AG04449 (cell line): ENCODE measurements at regions not wholly inside any gene's neighbourhood (a gene's known extent, or its start where the extent isn't known, plus 50 kb on each side); places are given as distances from the start of the nearest gene placed in this dataset.
"Not testable (repeated sequence)": the region's sequence is repeated elsewhere in the genome, so short reads cannot be mapped to it uniquely, and the experiment has no call there.

ENCODE experiments used
- CTCF ChIA-PET: fragments of 350-600 bp; formaldehyde crosslinking; extraction: SDS; loops from one replicate; lab custom pipeline; 2021; ENCODE audit warnings: antibody characterized with exemption; lab: Yijun Ruan, JAX
- POLR2A ChIA-PET: fragments of 400-600, 350-600 bp; formaldehyde crosslinking; extraction: SDS; loops from one replicate; lab custom pipeline; 2020; ENCODE audit warnings: antibody characterized with exemption, inconsistent platforms; lab: Yijun Ruan, JAX
- DNase-seq: peaks from one replicate; pipeline ENCODE4 v3.0.0-alpha.2; 2010; ENCODE audit warnings: low read depth, low spot score
- H3K4me3 ChIP-seq: 2 replicates; pipeline ENCODE4 v1.5.1; 2011; ENCODE audit warnings: low read depth, mild to moderate bottlenecking, control low read depth, low read length
- CTCF ChIP-seq: IDR thresholded peaks from one replicate; pipeline ENCODE4 v1.5.1; 2011; ENCODE audit warnings: mild to moderate bottlenecking, moderate library complexity, low read length, control low read depth, inconsistent platforms; ENCODE audit not compliant: insufficient read depth; ENCODE audit errors: missing control alignments

GRCh38 chr7:119724041-119724792, 548.8 kb upstream of the KCND2 start:
- H3K4me3 ChIP-seq: no peak overlapping the region
- no peak for TF ChIP-seq CTCF
- ChIA-PET CTCF (no interaction called here), POLR2A (no interaction called here)
- no peak for DNase-seq

- DNase-seq: no peak
- CTCF ChIA-PET: no interaction called here
- TF ChIP-seq CTCF: no peak
- POLR2A ChIA-PET: no interaction called here
- H3K4me3 ChIP-seq: no peak overlapping the region
Measured at GRCh38 chr7:119733127-119733879, 539.7 kb upstream of the KCND2 start.

GRCh38 chr7:119737390-119737789, 535.6 kb upstream of the KCND2 start:
- POLR2A ChIA-PET: no interaction called here
- no peak for TF ChIP-seq CTCF
- CTCF ChIA-PET: no interaction called here
- no peak overlapping the region for H3K4me3 ChIP-seq
- DNase-seq: no peak

GRCh38 chr7:119745280-119745679, 527.7 kb upstream of the KCND2 start:
- POLR2A ChIA-PET, CTCF ChIA-PET, DNase-seq, H3K4me3 ChIP-seq: not testable (repeated sequence)

- ChIA-PET CTCF (no interaction called here), POLR2A (no interaction called here)
- no peak for TF ChIP-seq CTCF
- DNase-seq: no peak
- H3K4me3 ChIP-seq: no peak overlapping the region
Measured at GRCh38 chr7:119748251-119748860, 524.6 kb upstream of the KCND2 start.

GRCh38 chr7:119748991-119749390, 524.0 kb upstream of the KCND2 start:
- H3K4me3 ChIP-seq: no peak overlapping the region
- ChIA-PET POLR2A (no interaction called here), CTCF (no interaction called here)
- DNase-seq: no peak
- no peak for TF ChIP-seq CTCF
